Colonic mucosa (tissue), 4 donors: ENCODE measurements at regions not wholly inside any gene's neighbourhood (a gene's known extent, or its start where the extent isn't known, plus 50 kb on each side); places are given as distances from the start of the nearest gene placed in this dataset.
A peak's percentile ranks its signal among the peaks of the same experiment; 100 is the strongest.
"Not testable (repeated sequence)": the region's sequence is repeated elsewhere in the genome, so short reads cannot be mapped to it uniquely, and the experiment has no call there.

ENCODE experiments used
- DNase-seq: peaks from one replicate; pipeline ENCODE4 v3.0.0-alpha.2; 2020
- H3K27ac ChIP-seq: fragments of 200-600 bp; one replicate; pipeline ENCODE4 v1.8.0; 2021
- H3K27me3 ChIP-seq: fragments of 200-600 bp; one replicate; pipeline ENCODE4 v1.8.0; 2021
- H3K36me3 ChIP-seq: fragments of 200-600 bp; one replicate; pipeline ENCODE4 v1.8.0; 2021
- H3K4me1 ChIP-seq: fragments of 200-600 bp; one replicate; pipeline ENCODE4 v1.8.0; 2021; ENCODE audit warnings: mild to moderate bottlenecking
- H3K4me3 ChIP-seq: fragments of 200-600 bp; one replicate; pipeline ENCODE4 v1.8.0; 2021
- H3K9ac ChIP-seq, 2 donors: one replicate each; pipeline ENCODE4 v1.7.0; 2013; ENCODE audit warnings: control low read depth in 2 of 2, low read depth in 2 of 2, low read length in 2 of 2
- H3K9me3 ChIP-seq: fragments of 200-600 bp; one replicate; pipeline ENCODE4 v1.8.0; 2021
- CTCF ChIP-seq: fragments of 200-600 bp; IDR thresholded peaks from one replicate; pipeline ENCODE4 v1.8.0; 2022; ENCODE audit warnings: antibody characterized with exemption, mild to moderate bottlenecking
- intact Hi-C: fragments of 100-400 bp; cut with DNase I; formaldehyde crosslinking; loops from one replicate; pipeline ENCODE4 v1.14.1; 2022
- donor health status: healthy.
- donor health status: DM: no; HTN: no; CAD: no.
- donor health status: DM: no; HTN: no; CAD: no.

GRCh38 chr5:154640213-154640831, 114.9 kb upstream of the LARP1 start:
- not testable (repeated sequence) for DNase-seq, H3K4me3 ChIP-seq, H3K27ac ChIP-seq, H3K27me3 ChIP-seq, H3K9ac ChIP-seq, H3K4me1 ChIP-seq, H3K9me3 ChIP-seq, H3K36me3 ChIP-seq
- intact Hi-C loops: loop anchor here (10.0 kb wide), 1 partner anchor 304 kb away; the partner anchor contains the start of gene MRPL22
- TF ChIP-seq CTCF: peak; percentile 39

GRCh38 chr5:154636786-154637185, 118.4 kb upstream of the LARP1 start:
- DNase-seq, H3K4me3 ChIP-seq, H3K27me3 ChIP-seq, H3K9ac ChIP-seq, H3K9me3 ChIP-seq, H3K36me3 ChIP-seq, H3K4me1 ChIP-seq, intact Hi-C loops, H3K27ac ChIP-seq: not testable (repeated sequence)

- H3K9ac ChIP-seq, H3K4me1 ChIP-seq, H3K9me3 ChIP-seq, DNase-seq, H3K27ac ChIP-seq, H3K27me3 ChIP-seq, H3K36me3 ChIP-seq, intact Hi-C loops, H3K4me3 ChIP-seq: not testable (repeated sequence)
Measured at GRCh38 chr5:154636271-154636670, 118.9 kb upstream of the LARP1 start.

GRCh38 chr5:154633744-154634143, 121.4 kb upstream of the LARP1 start:
- H3K4me3 ChIP-seq, H3K36me3 ChIP-seq, H3K27ac ChIP-seq, intact Hi-C loops, H3K9ac ChIP-seq, H3K27me3 ChIP-seq, H3K4me1 ChIP-seq, DNase-seq, H3K9me3 ChIP-seq: not testable (repeated sequence)

- H3K9me3 ChIP-seq: no peaks in the 10 kb centered on the region
- H3K27ac ChIP-seq: no peak overlapping the region
- DNase-seq: no peak
- H3K4me1 ChIP-seq: no peaks in the 10 kb centered on the region
- H3K27me3 ChIP-seq: no peaks in the 10 kb centered on the region
- intact Hi-C loops: no loop called here
- no peak overlapping the region for H3K4me3 ChIP-seq
- no peak overlapping the region for H3K9ac ChIP-seq
- no peak for TF ChIP-seq CTCF
- no peaks in the 10 kb centered on the region for H3K36me3 ChIP-seq
Measured at GRCh38 chr5:154631141-154631540, 124.0 kb upstream of the LARP1 start.

- H3K4me1 ChIP-seq: no peaks in the 10 kb centered on the region
- H3K4me3 ChIP-seq: no peak overlapping the region
- intact Hi-C loops: no loop called here
- no peak for TF ChIP-seq CTCF
- no peak for DNase-seq
- no peaks in the 10 kb centered on the region for H3K36me3 ChIP-seq
- H3K9ac ChIP-seq: no peak overlapping the region
- H3K27me3 ChIP-seq: no peaks in the 10 kb centered on the region
- H3K27ac ChIP-seq: no peak overlapping the region
- no peaks in the 10 kb centered on the region for H3K9me3 ChIP-seq
Measured at GRCh38 chr5:154630410-154630809, 124.8 kb upstream of the LARP1 start.

- no peak overlapping the region for H3K27ac ChIP-seq
- TF ChIP-seq CTCF: no peak
- intact Hi-C loops: loop anchor here (10.0 kb wide), 1 partner anchor 654 kb away; no protein-coding TSS in a partner anchor
Measured at GRCh38 chr5:154628685-154629084, 126.5 kb upstream of the LARP1 start.

More at GRCh38 chr5:154628685-154629084, 126.5 kb upstream of the LARP1 start:
- Histone ChIP-seq H3K36me3 (no peaks in the 10 kb centered on the region), H3K9me3 (no peaks in the 10 kb centered on the region), H3K9ac (no peak overlapping the region), H3K4me1 (no peaks in the 10 kb centered on the region), H3K27me3 (no peaks in the 10 kb centered on the region), H3K4me3 (no peak overlapping the region)
- DNase-seq: no peak
